ENCODE measurements at regions not wholly inside any gene's neighbourhood (a gene's known extent, or its start where the extent isn't known, plus 50 kb on each side); places are given as distances from the start of the nearest gene placed in this dataset.

GRCh38 chr11:15750535-15751308 lies 605.6 kb downstream of the SOX6 start:
- TF ChIP-seq REST (IDR thresholded peaks at IDR 0.05; ENCODE audit: insufficient read depth in 1 of 2, low read depth in 2 of 2, low read length in 2 of 2): no peak
- no peak for TF ChIP-seq POLR2AphosphoS5 (IDR thresholded peaks at IDR 0.05; ENCODE audit: low read depth, low read length)
- TF ChIP-seq TAF1 (IDR thresholded peaks at IDR 0.05; ENCODE audit: borderline replicate concordance, insufficient read depth, low read length): no peak

GRCh38 chr11:15754221-15754620 lies 602.1 kb downstream of the SOX6 start:
- TF ChIP-seq SIN3A (IDR thresholded peaks at IDR 0.05; ENCODE audit: borderline replicate concordance, insufficient read depth, low read length) (no peak), POLR2AphosphoS5 (IDR thresholded peaks at IDR 0.05; ENCODE audit: low read depth, low read length) (no peak), FOXP2 (optimal IDR thresholded peaks at IDR 0.05; ENCODE audit: borderline replicate concordance, extremely low read depth, extremely low read length, insufficient read depth) (no peak), REST (IDR thresholded peaks at IDR 0.05; ENCODE audit: insufficient read depth in 1 of 2, low read depth in 2 of 2, low read length in 2 of 2) (no peak), TAF1 (IDR thresholded peaks at IDR 0.05; ENCODE audit: borderline replicate concordance, insufficient read depth, low read length) (no peak)

DNA sequence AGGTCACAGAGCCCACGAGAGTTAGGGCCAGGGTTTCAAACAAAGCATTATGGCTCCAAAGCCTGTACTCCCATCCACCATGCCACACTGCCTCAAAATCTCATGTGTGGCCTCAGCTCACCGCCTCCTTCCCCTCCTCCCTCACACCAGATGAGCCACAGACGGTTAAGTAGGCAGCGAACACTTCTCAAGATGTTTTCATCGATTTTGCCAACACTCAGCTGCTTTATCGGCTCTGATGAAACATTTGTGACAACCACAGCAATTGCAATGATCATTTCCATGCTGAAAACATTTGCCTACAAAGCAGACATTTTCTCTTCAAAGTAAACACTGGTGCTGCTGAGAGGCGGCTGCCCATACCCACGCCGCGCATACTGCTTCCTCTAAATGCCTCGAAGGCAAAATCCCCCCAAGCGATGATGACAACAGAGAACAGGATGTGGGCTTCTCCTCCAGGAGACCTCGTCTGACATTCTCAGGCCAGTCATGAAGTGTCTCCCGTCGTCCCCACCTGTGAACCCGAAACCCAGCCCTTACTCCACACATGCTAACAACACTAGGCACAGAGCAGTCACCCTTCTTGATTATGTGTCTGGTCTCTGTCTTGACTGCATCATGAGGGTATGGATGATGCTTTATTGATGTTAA lies 599.2 kb downstream of the SOX6 start:
- TF ChIP-seq POLR2AphosphoS5 (IDR thresholded peaks at IDR 0.05; ENCODE audit: low read depth, low read length): no peak
- no peak for TF ChIP-seq REST (IDR thresholded peaks at IDR 0.05; ENCODE audit: insufficient read depth in 1 of 2, low read depth in 2 of 2, low read length in 2 of 2)

- TF ChIP-seq REST (IDR thresholded peaks at IDR 0.05; ENCODE audit: insufficient read depth in 1 of 2, low read depth in 2 of 2, low read length in 2 of 2): no peak
- TF ChIP-seq POLR2AphosphoS5 (IDR thresholded peaks at IDR 0.05; ENCODE audit: low read depth, low read length): no peak
- TF ChIP-seq FOXP2 (optimal IDR thresholded peaks at IDR 0.05; ENCODE audit: borderline replicate concordance, extremely low read depth, extremely low read length, insufficient read depth): no peak
- TF ChIP-seq TAF1 (IDR thresholded peaks at IDR 0.05; ENCODE audit: borderline replicate concordance, insufficient read depth, low read length): no peak
- TF ChIP-seq SIN3A (IDR thresholded peaks at IDR 0.05; ENCODE audit: borderline replicate concordance, insufficient read depth, low read length): no peak
Measured at GRCh38 chr11:15758857-15759465, 597.4 kb downstream of the SOX6 start.
